PC-9 (cell line): ENCODE measurements at regions not wholly inside any gene's neighbourhood (a gene's known extent, or its start where the extent isn't known, plus 50 kb on each side); places are given as distances from the start of the nearest gene placed in this dataset.

Source experiments
- BruUV-seq: library from RNA; stranded (reverse); fragments of 400-500 nt; replicated peaks from 2 replicates; lab custom pipeline; 2021; lab: Mats Ljungman, UMichigan
- CTCF ChIA-PET: fragments of 300-600 bp; sonication (Branson Sonifier 250); formaldehyde crosslinking; loops from one replicate; lab custom pipeline; 2022; ENCODE audit warnings: antibody characterized with exemption; lab: Charles Lee
- POLR2A ChIA-PET: fragments of 300-600 bp; sonication (Branson Sonifier 250); formaldehyde crosslinking; loops from one replicate; lab custom pipeline; 2022; ENCODE audit warnings: antibody characterized with exemption; ENCODE audit not compliant: unreplicated experiment; lab: Charles Lee
- DNase-seq, 2 experiments: peaks; one replicate each; pipeline versions ENCODE4 v3.0.0 to v3.0.0-alpha.2; 2015 to 2022; ENCODE audit warnings: mixed read lengths in 1 of 2
- H2AFZ ChIP-seq: fragments of 200-600 bp; sonication (generic); 2 replicates; pipeline ENCODE4 v1.8.1; 2017; ENCODE audit warnings: antibody characterized with exemption
- H3F3A ChIP-seq: fragments of 200-600 bp; sonication (generic); 2 replicates; pipeline ENCODE4 v1.8.1; 2017; ENCODE audit warnings: antibody characterized with exemption, mild to moderate bottlenecking, low read depth; ENCODE audit not compliant: insufficient read depth
- H3K27ac ChIP-seq: fragments of 200-600 bp; sonication (generic); 2 replicates; pipeline ENCODE4 v1.6.1; 2016; ENCODE audit warnings: mixed run types
- H3K27me3 ChIP-seq: fragments of 200-600 bp; sonication (generic); 2 replicates; pipeline ENCODE4 v1.6.1; 2016; ENCODE audit warnings: low read depth, mixed run types; ENCODE audit not compliant: insufficient read depth
- H3K36me3 ChIP-seq: fragments of 200-600 bp; sonication (generic); 2 replicates; pipeline ENCODE4 v1.6.1; 2016; ENCODE audit warnings: low read depth, mixed run types
- H3K4me1 ChIP-seq: fragments of 200-600 bp; sonication (generic); replicated peaks from 2 replicates; pipeline ENCODE4 v1.6.1; 2016; ENCODE audit warnings: mixed run types; ENCODE audit not compliant: insufficient read depth
- H3K4me2 ChIP-seq: fragments of 200-600 bp; sonication (generic); 2 replicates; pipeline ENCODE4 v1.6.1; 2017; ENCODE audit warnings: mixed run types
- H3K4me3 ChIP-seq: fragments of 200-600 bp; sonication (generic); 2 replicates; pipeline ENCODE4 v1.6.1; 2016; ENCODE audit warnings: mixed run types
- H3K79me2 ChIP-seq: fragments of 200-600 bp; sonication (generic); 2 replicates; pipeline ENCODE4 v1.6.1; 2017; ENCODE audit warnings: low read depth, mixed run types
- H3K9me2 ChIP-seq: fragments of 200-600 bp; sonication (generic); 2 replicates; pipeline ENCODE4 v1.8.1; 2017; ENCODE audit warnings: mild to moderate bottlenecking; ENCODE audit not compliant: insufficient read depth
- H3K9me3 ChIP-seq: fragments of 200-600 bp; sonication (generic); 2 replicates; pipeline ENCODE4 v1.8.1; 2016; ENCODE audit warnings: low read depth; ENCODE audit not compliant: insufficient read depth
- H4K20me1 ChIP-seq: fragments of 200-600 bp; sonication (generic); 2 replicates; pipeline ENCODE4 v1.8.1; 2017; ENCODE audit not compliant: insufficient read depth
- EZH2 ChIP-seq: fragments of 200-600 bp; sonication (generic); IDR thresholded peaks from 2 replicates; pipeline ENCODE4 v1.8.0; 2017; ENCODE audit warnings: antibody characterized with exemption, low read depth
- intact Hi-C: fragments of 100-400 bp; cut with micrococcal nuclease; formaldehyde crosslinking; loops from one replicate; pipeline ENCODE4 v1.10.0; 2022; ENCODE audit not compliant: unreplicated experiment
- TF ChIP-seq, protein P1 (sequence below): fragments of 200-600 bp; sonication (generic); conservative IDR thresholded peaks from 2 replicates; pipeline ENCODE4 v1.6.1; 2017; ENCODE audit warnings: mixed run types, antibody characterized with exemption, mild to moderate bottlenecking, moderate library complexity

DNA sequence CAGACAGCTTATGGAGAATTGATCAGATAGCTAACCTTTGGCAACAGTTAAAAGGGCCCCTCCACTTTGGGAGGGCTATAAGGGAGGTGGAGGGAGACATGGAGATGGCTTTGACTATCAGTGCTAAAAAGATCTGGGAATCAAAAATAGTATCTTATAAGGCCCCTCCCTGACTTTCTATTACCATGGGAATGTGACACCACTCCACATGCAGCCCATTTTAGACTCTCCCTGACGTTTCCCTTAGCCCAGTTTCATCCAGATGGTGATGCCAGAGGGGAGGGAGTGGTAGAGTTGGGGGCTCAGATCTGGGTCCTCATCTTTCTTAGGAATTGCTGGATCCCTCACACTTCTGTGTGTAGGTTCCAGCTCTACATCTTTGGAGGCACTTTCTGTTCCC, 200.0 kb upstream of the DTNBP1 start:
- Histone ChIP-seq H3K9me2 (no peaks in the 10 kb centered on the region), H3K36me3 (no peaks in the 10 kb centered on the region), H3K27ac (no peak overlapping the region), H3K79me2 (no peaks in the 10 kb centered on the region), H3K9me3 (no peaks in the 10 kb centered on the region), H3K27me3 (peaks cover 21% of the 10 kb centered on the region), H3K4me3 (no peak overlapping the region), H3F3A (no peaks in the 10 kb centered on the region), H3K4me2 (no peak overlapping the region), H2AFZ (no peak overlapping the region), H3K4me1 (no peaks in the 10 kb centered on the region), H4K20me1 (no peaks in the 10 kb centered on the region)
- ChIA-PET POLR2A (no interaction called here), CTCF (no interaction called here)
- TF ChIP-seq, protein P1, sequence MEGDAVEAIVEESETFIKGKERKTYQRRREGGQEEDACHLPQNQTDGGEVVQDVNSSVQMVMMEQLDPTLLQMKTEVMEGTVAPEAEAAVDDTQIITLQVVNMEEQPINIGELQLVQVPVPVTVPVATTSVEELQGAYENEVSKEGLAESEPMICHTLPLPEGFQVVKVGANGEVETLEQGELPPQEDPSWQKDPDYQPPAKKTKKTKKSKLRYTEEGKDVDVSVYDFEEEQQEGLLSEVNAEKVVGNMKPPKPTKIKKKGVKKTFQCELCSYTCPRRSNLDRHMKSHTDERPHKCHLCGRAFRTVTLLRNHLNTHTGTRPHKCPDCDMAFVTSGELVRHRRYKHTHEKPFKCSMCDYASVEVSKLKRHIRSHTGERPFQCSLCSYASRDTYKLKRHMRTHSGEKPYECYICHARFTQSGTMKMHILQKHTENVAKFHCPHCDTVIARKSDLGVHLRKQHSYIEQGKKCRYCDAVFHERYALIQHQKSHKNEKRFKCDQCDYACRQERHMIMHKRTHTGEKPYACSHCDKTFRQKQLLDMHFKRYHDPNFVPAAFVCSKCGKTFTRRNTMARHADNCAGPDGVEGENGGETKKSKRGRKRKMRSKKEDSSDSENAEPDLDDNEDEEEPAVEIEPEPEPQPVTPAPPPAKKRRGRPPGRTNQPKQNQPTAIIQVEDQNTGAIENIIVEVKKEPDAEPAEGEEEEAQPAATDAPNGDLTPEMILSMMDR, result no peak
- TF ChIP-seq EZH2, result no peak
- BruUV-seq, result no TSS peak
- intact Hi-C loops, result no loop called here
- DNase-seq, result no peak

DNA sequence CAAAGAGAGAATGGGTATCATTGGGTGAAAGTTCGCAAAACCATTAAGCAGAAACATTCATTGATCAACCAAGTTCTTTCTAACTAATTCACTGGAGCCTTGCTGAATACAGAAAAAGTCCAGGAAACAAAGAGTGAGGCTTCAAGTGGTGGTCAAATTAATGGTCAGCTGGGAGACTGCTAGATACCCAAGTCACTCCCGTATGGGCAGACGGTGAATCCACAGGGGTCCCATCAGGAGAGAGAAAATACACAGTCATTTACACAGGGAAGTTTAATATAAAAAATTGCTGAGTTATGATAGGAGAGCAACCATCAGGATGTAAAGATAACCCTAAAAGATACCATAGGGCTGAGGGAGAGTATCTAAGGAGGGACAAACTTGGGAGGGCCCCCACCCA, 198.7 kb upstream of the DTNBP1 start:
- Histone ChIP-seq H3K27me3 (peaks cover 27% of the 10 kb centered on the region), H3K79me2 (no peaks in the 10 kb centered on the region), H3K9me2 (no peaks in the 10 kb centered on the region), H3K4me2 (no peak overlapping the region), H4K20me1 (no peaks in the 10 kb centered on the region), H3F3A (no peaks in the 10 kb centered on the region), H3K4me3 (no peak overlapping the region), H3K36me3 (no peaks in the 10 kb centered on the region), H3K27ac (no peak overlapping the region), H3K9me3 (no peaks in the 10 kb centered on the region), H2AFZ (no peak overlapping the region), H3K4me1 (no peaks in the 10 kb centered on the region)
- ChIA-PET CTCF (no interaction called here), POLR2A (no interaction called here)
- intact Hi-C loops, result no loop called here
- DNase-seq, result no peak
- BruUV-seq, result no TSS peak
- TF ChIP-seq, protein P1, result no peak
- TF ChIP-seq EZH2, result no peak

DNA sequence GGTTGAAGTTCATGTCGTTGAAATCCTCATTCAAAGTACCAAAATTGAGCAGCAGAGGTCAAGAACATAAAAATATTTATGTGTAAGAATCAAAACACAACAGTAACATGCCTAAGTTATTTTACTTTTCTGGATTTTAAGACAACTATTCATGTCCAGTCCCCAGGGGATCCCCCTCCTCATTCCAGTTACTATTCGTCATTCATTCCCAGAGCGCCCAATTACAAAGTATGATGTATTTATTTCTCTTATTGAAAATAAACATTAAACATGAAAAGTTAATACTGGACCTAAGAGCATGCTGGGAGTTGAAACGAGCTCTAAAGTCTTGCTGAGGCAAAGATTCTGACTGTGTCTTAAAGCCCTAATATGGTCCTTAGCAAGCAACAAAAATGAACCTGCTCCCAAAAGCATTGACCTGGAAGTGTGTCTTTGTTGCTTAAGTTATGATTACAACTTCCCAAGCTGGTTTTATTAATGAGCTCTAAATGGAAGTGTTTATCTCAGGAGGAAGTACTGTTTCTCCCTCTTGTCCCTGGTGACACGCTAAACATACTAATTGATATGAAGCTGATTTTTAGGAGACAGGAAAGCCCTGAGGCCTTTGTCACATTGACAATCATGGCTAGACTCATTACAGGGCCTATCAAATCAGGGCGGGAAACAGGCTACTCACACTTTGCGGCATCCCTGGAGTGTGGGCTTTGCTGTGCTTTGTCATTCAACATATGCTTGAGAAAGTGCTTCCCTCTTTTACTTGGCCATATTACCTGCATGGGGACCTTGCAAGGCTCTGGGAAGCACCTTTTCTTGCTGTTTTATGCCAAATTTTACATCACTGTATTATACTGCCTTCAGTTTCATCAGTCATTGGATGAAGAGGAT, 192.2 kb upstream of the DTNBP1 start:
- Histone ChIP-seq H2AFZ (no peak overlapping the region), H3K4me2 (no peak overlapping the region), H3K79me2 (no peaks in the 10 kb centered on the region), H4K20me1 (no peaks in the 10 kb centered on the region), H3K9me3 (peaks cover 3% of the 10 kb centered on the region; the same call in 1 of the 2 replicates), H3K9me2 (no peaks in the 10 kb centered on the region), H3K36me3 (no peaks in the 10 kb centered on the region), H3K27me3 (peaks cover 45% of the 10 kb centered on the region), H3F3A (no peaks in the 10 kb centered on the region), H3K4me3 (no peak overlapping the region), H3K27ac (no peak overlapping the region), H3K4me1 (no peaks in the 10 kb centered on the region)
- TF ChIP-seq, protein P1, result no peak
- TF ChIP-seq EZH2, result no peak
- intact Hi-C loops, result no loop called here
- DNase-seq, result no peak
- ChIA-PET CTCF (no interaction called here), POLR2A (no interaction called here)
- no TSS peak for BruUV-seq
